Adrenal gland (tissue), 5 donors: ENCODE measurements at regions not wholly inside any gene's neighbourhood (a gene's known extent, or its start where the extent isn't known, plus 50 kb on each side); places are given as distances from the start of the nearest gene placed in this dataset.

ENCODE experiments used
- CTCF ChIP-seq, 6 experiments: fragments of 450-650 bp in 4 of 6; fragments of 200-600 bp in 2 of 6; sonication (generic) in 1 of 6; IDR thresholded peaks; 1 replicate in 5 of 6; 2 replicates in 1 of 6; pipeline versions ENCODE4 v1.5.1 to v1.8.0; 2016 to 2021; ENCODE audit warnings: antibody characterized with exemption in 6 of 6, mild to moderate bottlenecking in 2 of 6, moderate library complexity in 1 of 6
- POLR2A ChIP-seq, 2 donors: fragments of 450-650 bp; IDR thresholded peaks; one replicate each; pipeline ENCODE4 v1.6.1; 2017; ENCODE audit warnings: antibody characterized with exemption in 2 of 2, mild to moderate bottlenecking in 2 of 2, moderate library complexity in 1 of 2
- donor health status: DM: no; HTN: no; CAD: no.

DNA sequence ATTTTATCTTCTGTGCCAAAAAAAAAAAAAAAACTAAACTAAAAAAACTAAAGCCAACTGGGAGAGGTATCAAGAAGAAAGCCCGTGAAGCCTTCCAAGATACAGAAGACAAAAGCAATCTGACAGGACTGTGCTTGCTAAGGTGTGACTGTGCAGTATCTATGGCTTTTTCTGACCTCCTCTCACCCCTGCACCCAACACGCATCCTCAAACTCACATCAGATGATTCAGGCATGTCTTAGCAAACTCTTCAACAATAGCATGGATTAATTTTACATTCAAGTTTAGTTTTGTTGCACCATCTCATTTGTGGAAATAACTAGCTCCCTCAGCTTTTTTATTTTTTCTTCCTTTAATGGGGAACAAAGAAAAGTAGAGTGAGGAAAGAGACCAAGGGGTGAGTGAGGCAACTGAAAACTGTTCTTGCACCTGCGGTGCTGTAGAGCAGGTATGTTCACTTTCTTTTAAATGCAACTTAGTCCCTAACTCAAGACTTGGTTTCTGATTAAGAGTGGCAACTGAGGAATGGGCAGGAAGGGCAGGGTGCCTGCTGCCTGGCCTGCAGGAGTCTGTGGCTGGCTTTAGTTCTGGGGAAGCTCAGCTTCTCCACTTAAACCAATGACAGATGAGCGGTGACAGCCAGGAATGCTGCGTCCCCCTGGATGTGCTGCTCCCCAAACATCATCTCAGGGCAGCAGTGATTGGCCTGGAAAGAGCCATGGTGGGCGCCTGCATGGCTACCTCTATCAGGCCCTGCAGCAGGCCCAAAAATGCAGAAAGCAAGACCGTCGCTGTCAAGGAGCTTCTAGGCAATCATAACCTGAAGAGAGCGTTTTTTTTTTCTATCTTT lies 71.3 kb upstream of the LRRC8B start:
- TF ChIP-seq CTCF (IDR thresholded peaks at IDR 0.05) (no peak), POLR2A (IDR thresholded peaks at IDR 0.05) (no peak)
